T-helper 2 cell treated with Interferon-gamma antibody and Interleukin-4, amounts not matched to agents 5 μg/mL and 100 μg/mL, for 36 hours (primary cell): ENCODE measurements at regions not wholly inside any gene's neighbourhood (a gene's known extent, or its start where the extent isn't known, plus 50 kb on each side); places are given as distances from the start of the nearest gene placed in this dataset.
"Not testable (repeated sequence)": the region's sequence is repeated elsewhere in the genome, so short reads cannot be mapped to it uniquely, and the experiment has no call there.

Experiments
- DNase-seq: peaks from one replicate; pipeline ENCODE4 v3.0.0; 2021; ENCODE audit warnings: low spot score
- H3K27ac Mint-ChIP-seq: one replicate; pipeline ENCODE4 v1.8.0; 2021; ENCODE audit warnings: mild to moderate bottlenecking, mixed read lengths
- H3K27me3 Mint-ChIP-seq: one replicate; pipeline ENCODE4 v1.8.0; 2021; ENCODE audit warnings: low read depth, mixed read lengths
- H3K36me3 Mint-ChIP-seq: one replicate; pipeline ENCODE4 v1.8.0; 2021; ENCODE audit warnings: low read depth, mixed read lengths
- H3K4me1 Mint-ChIP-seq: one replicate; pipeline ENCODE4 v1.8.0; 2021; ENCODE audit warnings: low read depth, mixed read lengths
- H3K4me3 Mint-ChIP-seq: one replicate; pipeline ENCODE4 v1.8.0; 2022; ENCODE audit warnings: mild to moderate bottlenecking, moderate library complexity, mixed read lengths
- H3K9me3 Mint-ChIP-seq: one replicate; pipeline ENCODE4 v1.8.0; 2021; ENCODE audit warnings: mixed read lengths

DNA sequence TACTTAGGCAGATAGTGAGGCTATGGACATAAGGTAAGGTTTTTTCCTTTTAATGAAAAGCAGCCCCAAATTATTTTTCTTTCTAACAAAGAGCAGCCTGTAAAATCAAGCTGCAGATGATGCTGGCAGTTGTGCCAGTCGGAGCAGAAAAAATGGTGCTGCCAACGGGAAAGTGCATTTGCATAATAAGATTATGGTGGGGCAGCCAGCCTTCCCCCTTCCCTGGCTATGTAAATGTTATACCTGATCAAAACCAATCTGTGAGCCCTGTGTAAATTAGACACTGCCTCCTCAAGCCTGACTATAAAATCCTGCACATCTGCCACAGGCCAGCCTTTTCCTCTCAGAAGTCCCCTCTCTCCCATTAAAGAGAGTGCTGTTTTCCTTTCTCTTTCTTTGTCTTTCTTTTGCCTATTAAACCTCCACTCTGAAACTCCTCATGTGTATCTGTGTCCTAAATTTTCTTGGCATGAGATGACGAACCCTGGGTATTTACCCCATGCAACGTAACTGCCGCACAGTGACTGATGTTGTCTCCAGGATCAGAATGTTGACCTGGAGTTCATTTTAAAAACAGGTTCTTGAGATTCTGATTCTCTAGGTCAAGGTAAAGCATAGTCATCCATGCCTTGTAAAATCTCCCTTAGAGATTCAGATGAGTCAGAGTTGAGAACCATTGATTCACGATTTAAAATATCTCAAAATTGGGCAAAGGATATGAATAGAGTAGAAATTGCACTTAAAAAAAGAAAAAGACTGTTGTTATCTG, 167.3 kb upstream of the C1GALT1 start:
- no peak for DNase-seq
- Mint-ChIP-seq H3K4me1 (no peaks in the 10 kb centered on the region), H3K9me3 (no peaks in the 10 kb centered on the region), H3K4me3 (no peak overlapping the region), H3K27ac (no peak overlapping the region), H3K36me3 (no peaks in the 10 kb centered on the region), H3K27me3 (no peaks in the 10 kb centered on the region)

DNA sequence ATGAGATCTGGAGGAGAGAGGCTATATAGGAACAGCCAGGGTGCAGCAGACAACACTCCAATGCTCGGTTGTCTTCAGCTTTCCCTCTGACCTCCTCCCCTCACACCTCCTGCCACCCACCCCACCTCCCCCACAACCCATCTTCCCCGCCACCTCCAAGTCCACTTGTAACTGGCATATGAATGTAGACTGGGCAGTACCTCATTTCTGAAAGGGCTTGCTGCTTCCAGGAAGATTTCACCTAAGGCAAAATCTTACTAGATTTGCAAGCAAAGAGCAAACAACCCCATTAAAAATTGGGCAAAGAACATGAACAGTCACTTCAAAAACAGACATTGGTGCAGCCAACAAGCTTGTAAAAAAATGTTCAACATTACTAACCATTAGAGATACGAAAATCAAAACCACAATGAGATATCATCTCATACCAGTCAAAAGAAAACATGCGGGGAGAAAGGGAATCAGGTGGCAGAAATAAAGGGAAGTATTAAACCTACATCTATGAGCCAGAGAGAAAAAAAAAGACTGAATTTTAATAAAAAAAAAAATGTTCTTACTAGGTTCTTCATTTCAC, 164.6 kb upstream of the C1GALT1 start:
- no peak overlapping the region for H3K27ac Mint-ChIP-seq
- no peaks in the 10 kb centered on the region for H3K27me3 Mint-ChIP-seq
- DNase-seq: no peak
- H3K36me3 Mint-ChIP-seq: no peaks in the 10 kb centered on the region
- no peaks in the 10 kb centered on the region for H3K4me1 Mint-ChIP-seq
- H3K9me3 Mint-ChIP-seq: no peaks in the 10 kb centered on the region
- no peak overlapping the region for H3K4me3 Mint-ChIP-seq

DNA sequence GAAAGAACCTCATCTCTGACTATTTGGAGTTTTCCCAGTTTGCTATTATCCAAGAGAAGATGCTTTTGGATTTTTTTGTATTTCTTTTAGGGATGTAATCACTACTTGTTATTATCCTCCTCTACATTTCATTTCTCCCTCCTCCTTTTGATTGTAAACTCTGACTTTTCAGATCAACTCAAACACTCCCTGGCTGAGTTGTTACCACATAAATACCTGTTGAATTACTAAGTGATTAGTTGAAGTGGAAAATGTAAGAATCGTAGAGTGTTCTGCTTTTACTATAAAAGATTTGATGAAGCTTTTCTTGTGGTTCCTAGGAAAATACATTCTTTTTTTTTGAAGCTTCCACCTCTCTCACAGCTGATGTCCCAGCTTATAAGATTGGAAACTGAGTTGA, 164.1 kb upstream of the C1GALT1 start:
- H3K27ac Mint-ChIP-seq: no peak overlapping the region
- no peak for DNase-seq
- no peaks in the 10 kb centered on the region for H3K27me3 Mint-ChIP-seq
- no peaks in the 10 kb centered on the region for H3K4me1 Mint-ChIP-seq
- H3K36me3 Mint-ChIP-seq: no peaks in the 10 kb centered on the region
- H3K4me3 Mint-ChIP-seq: no peak overlapping the region
- no peaks in the 10 kb centered on the region for H3K9me3 Mint-ChIP-seq

DNA sequence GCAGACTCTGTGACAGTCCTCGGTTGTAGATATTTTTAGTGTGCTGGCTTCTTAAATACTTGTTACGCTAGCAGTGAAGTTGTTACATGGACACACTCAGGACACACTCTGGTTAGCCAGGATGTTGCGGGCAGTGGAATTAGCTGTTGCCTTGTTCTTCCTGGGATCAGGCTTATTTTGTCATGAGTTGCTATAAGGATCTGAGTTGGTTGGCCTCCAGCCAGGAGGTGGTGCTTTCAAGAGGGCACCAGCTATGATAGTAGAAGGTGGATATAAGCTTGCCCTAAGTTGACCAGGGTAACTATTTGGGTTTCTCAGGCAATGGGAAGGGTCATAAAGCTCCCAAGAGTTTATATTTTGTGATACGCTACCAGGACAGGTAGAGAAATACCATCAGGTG, 150.1 kb upstream of the C1GALT1 start:
- no peak for DNase-seq
- peaks cover 2% of the 10 kb centered on the region for H3K27me3 Mint-ChIP-seq
- no peak overlapping the region for H3K27ac Mint-ChIP-seq
- no peak overlapping the region for H3K4me3 Mint-ChIP-seq
- no peaks in the 10 kb centered on the region for H3K9me3 Mint-ChIP-seq
- no peaks in the 10 kb centered on the region for H3K36me3 Mint-ChIP-seq
- no peaks in the 10 kb centered on the region for H3K4me1 Mint-ChIP-seq

DNA sequence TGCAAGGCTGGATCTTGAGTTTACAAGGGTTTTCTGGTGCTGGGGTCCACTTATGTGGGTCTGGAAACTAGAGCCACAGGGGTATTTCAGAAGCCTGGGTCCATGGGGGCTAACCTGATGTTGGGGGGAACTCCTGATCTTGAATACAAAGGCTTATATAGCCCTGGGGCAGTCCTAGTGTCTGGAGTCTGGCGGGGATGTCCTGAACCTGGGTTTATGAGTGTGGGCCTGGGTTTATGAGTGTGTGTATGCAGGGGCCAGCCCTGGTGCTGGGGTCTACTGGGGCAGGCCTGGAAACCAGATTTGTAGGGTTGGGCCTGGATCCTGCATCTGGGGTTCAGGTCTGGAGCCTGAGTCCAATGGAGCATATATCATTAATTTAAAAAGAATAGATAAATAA, 146.5 kb upstream of the C1GALT1 start:
- Mint-ChIP-seq H3K27me3 (peaks cover 2% of the 10 kb centered on the region), H3K36me3 (no peaks in the 10 kb centered on the region), H3K4me1 (no peaks in the 10 kb centered on the region), H3K9me3 (no peaks in the 10 kb centered on the region), H3K27ac (no peak overlapping the region), H3K4me3 (no peak overlapping the region)
- DNase-seq: no peak

DNA sequence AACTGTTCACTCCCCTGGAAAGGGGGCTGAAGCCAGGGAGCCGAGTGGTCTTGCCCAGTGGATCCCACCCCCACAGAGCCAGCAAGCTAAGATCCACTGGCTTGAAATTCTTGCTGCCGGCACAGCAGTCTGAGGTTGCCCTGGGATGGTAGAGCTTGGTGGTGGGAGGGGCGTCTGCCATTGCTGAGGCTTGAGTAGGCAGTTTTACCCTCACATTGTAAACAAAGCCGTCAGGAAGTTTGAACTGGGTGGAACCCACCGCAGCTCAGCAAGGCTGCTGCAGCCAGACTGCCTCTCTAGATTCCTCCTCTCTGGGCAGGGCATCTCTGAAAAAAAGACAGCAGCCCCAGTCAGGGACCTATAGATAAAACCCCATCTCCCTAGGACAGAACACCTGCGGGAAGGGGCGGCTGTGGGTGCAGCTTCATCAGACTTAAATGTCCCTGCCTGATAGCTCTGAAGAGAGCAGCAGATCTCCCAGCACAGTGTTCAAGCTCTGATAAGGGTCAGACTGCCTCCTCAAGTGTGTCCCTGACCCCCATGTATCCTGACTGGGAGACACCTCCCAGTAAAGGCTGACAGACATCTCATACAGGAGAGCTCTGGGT, 140.0 kb upstream of the C1GALT1 start:
- DNase-seq, H3K9me3 Mint-ChIP-seq, H3K27me3 Mint-ChIP-seq, H3K4me1 Mint-ChIP-seq, H3K27ac Mint-ChIP-seq, H3K36me3 Mint-ChIP-seq, H3K4me3 Mint-ChIP-seq: not testable (repeated sequence)

DNA sequence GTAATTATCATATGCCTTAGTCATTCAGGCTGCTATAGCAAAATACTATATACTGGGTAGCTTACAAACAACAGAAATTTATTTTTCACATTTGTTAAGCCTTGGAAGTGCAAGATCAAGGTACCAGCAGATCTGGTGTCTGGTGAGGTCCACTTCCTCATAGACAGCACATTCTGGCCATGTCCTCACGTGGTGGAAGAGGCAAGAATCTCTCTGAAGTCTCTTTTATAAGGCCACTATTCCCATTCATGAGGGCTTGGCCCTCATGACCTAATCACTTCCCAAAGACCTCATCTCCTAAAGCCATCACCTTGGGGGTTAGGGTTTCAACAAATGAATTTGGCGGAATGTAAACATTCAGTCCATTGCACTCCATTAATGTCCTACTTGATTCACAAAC, 137.5 kb upstream of the C1GALT1 start:
- no peaks in the 10 kb centered on the region for H3K27me3 Mint-ChIP-seq
- DNase-seq: no peak
- H3K4me3 Mint-ChIP-seq: no peak overlapping the region
- no peaks in the 10 kb centered on the region for H3K9me3 Mint-ChIP-seq
- no peak overlapping the region for H3K27ac Mint-ChIP-seq
- no peaks in the 10 kb centered on the region for H3K4me1 Mint-ChIP-seq
- no peaks in the 10 kb centered on the region for H3K36me3 Mint-ChIP-seq

DNA sequence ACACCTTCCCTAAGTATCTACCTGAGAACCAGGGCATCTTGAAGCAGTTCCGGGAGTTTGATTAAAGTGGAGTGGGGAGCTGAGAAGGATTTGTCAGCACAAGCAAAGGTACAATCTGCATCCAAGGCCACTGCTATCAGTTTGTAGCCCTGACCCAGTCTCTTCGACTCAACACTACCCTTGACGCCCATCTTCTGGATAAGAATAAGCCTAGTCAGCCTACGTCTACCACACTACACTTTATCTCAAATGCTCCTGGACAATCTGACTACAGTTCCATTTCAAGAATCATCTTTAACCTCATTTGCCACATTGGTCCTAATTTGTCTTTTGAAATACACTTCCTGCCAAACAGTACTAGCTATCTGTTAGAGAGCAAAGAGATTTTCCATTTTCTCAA, 134.1 kb upstream of the C1GALT1 start:
- no peak for DNase-seq
- no peaks in the 10 kb centered on the region for H3K9me3 Mint-ChIP-seq
- no peak overlapping the region for H3K27ac Mint-ChIP-seq
- H3K27me3 Mint-ChIP-seq: no peaks in the 10 kb centered on the region
- no peaks in the 10 kb centered on the region for H3K4me1 Mint-ChIP-seq
- H3K4me3 Mint-ChIP-seq: no peak overlapping the region
- no peaks in the 10 kb centered on the region for H3K36me3 Mint-ChIP-seq

DNA sequence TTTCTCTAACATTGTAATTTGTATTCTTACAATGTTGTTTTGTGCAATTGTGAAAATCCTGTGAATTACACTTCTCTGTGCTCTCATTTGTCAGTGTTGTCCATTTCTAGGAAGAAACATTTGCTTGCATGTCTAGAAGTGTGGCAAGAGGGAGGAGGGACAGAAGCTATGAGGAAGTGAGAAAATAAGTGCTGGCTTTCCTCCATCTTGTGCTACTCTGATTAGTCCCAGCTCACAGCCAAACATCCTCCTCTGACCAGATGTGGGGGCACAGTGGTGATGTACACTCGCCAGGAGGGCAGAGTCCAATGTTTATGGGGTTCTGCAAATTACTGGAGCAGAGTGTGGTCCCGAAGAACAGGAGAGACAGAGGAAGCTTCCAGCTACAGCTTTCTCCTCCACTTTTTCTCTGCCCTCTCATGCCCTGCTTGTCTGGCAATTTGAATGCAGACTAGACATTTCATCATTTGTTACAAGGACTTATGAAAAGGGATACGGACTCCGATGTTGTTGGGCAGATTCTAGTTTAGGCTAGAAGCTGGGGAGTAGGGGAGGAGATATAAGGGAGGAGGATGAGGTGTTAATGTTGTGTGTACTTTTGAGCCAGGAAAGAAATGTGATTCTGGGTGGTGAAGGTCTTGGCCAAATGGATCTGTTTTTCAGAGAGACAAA, 131.0 kb upstream of the C1GALT1 start:
- no peak for DNase-seq
- H3K4me1 Mint-ChIP-seq: no peaks in the 10 kb centered on the region
- no peak overlapping the region for H3K4me3 Mint-ChIP-seq
- H3K36me3 Mint-ChIP-seq: no peaks in the 10 kb centered on the region
- no peaks in the 10 kb centered on the region for H3K9me3 Mint-ChIP-seq
- no peak overlapping the region for H3K27ac Mint-ChIP-seq
- H3K27me3 Mint-ChIP-seq: no peaks in the 10 kb centered on the region

DNA sequence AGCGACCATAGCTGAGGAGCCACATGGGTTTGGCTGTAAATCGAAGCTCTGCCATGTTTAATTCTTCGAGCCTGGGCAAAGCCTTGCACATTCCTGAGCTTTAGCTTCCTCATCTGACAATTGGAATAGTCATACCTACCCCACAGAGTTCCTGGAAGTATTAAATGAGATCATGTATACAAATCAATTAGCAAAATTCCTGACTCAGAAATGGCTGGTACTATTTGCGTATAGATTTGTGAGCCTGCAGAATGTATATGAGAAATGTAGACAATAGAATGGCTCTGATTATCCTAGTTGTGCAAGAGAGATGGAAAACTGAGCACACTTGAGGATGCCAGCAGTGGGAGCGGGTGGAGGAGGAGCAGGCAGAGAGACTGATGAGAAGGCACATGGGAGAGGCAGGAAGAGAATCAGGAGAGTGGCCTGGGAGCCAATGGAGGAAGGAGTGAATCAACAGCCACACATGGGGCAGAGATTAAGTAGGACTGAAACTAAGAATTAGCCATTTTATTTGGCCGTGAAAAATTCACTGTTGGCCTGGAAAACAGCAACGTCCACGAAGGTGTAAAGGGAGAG, 128.0 kb upstream of the C1GALT1 start:
- no peaks in the 10 kb centered on the region for H3K9me3 Mint-ChIP-seq
- no peaks in the 10 kb centered on the region for H3K4me1 Mint-ChIP-seq

DNA sequence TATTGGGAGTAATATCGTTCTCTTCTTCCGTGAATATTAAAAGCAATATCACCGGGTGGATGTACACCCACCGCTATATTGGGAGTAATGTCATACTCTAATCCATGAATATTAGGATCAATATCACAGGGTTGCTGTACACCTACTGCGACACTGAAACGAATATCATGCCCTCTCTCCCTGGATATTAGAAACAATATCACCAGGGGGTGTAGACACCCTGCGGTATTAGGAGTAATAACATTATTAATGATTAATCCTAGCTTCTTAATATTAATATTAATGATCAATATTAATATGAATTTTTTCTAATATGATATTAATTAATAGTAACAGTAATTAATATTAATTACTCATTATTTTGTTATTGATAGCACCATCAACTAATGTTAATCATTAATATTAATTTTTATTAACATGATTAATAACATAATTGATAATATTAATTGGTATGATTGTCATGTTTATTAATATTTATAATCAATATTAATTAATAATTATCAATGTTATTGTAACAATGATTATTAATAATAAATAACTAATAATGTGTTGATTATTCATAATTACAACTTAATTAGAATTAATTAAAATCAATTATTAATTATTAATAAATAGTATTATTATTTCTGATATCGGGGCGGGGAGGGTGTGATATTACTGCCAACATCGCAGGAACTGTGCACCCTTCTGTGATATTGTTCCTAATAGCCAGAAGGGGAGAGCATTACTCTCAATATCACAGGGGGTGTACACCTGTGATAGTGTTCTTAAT, 121.3 kb upstream of the C1GALT1 start:
- Mint-ChIP-seq H3K27me3 (no peaks in the 10 kb centered on the region), H3K27ac (no peak overlapping the region), H3K4me1 (no peaks in the 10 kb centered on the region), H3K4me3 (no peak overlapping the region), H3K9me3 (peaks cover 6% of the 10 kb centered on the region), H3K36me3 (no peaks in the 10 kb centered on the region)
- no peak for DNase-seq

More for the DNA sequence above, 128.0 kb upstream of the C1GALT1 start:
- Mint-ChIP-seq H3K36me3 (no peaks in the 10 kb centered on the region), H3K27me3 (no peaks in the 10 kb centered on the region), H3K4me3 (no peak overlapping the region), H3K27ac (no peak overlapping the region)
- DNase-seq: no peak

DNA sequence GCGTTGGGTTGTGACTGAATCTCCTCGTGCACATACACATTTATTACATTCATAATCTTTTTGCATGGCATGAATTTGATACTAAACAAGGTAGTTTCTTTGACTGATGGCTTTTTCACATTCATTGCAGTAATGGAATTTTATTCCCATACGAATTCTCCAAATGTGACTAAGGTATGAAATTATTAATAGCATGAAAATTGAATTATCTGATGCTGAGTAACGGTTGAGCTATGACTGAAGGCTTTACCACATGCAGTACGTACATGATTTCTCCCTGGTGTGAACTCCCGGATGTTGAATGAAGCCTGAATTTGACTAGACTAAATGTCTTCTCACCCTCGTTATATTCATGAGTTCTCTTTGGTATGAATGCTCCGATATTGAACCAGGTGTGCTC, 104.4 kb upstream of the C1GALT1 start:
- H3K4me3 Mint-ChIP-seq: no peak overlapping the region
- no peaks in the 10 kb centered on the region for H3K36me3 Mint-ChIP-seq
- no peak for DNase-seq
- H3K27ac Mint-ChIP-seq: no peak overlapping the region
- peaks cover 3% of the 10 kb centered on the region for H3K27me3 Mint-ChIP-seq
- no peaks in the 10 kb centered on the region for H3K9me3 Mint-ChIP-seq
- H3K4me1 Mint-ChIP-seq: no peaks in the 10 kb centered on the region

DNA sequence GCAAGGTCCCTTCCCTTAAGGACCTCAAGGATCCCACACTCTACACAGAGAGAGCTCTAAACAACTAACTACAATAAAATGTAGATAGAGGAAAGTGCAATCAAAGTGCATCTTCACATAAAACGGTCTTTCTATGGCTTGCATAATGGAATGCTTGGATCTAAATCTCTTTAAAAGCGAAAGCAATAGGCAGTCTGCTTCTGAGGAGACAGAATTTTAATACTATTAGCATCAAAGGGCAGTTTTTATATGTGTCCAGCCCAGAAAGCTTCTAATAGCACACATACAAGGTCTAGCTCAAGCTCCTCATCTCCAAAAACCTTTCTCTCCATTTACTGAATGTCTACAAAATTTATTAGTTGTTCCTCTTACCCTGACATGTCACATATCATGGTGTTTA, 101.5 kb upstream of the C1GALT1 start:
- Mint-ChIP-seq H3K27me3 (peaks cover 3% of the 10 kb centered on the region), H3K36me3 (no peaks in the 10 kb centered on the region), H3K4me3 (no peak overlapping the region), H3K9me3 (peaks cover 1% of the 10 kb centered on the region), H3K4me1 (peaks cover 6% of the 10 kb centered on the region), H3K27ac (no peak overlapping the region)
- DNase-seq: no peak
